SK-N-SH (cell line): ENCODE measurements at regions not wholly inside any gene's neighbourhood (a gene's known extent, or its start where the extent isn't known, plus 50 kb on each side); places are given as distances from the start of the nearest gene placed in this dataset.

Experiments
- CHD2 ChIP-seq: fragments of 150-350 bp; IDR thresholded peaks from 2 replicates; pipeline ENCODE4 v1.6.1; 2018; ENCODE audit warnings: low read length; ENCODE audit not compliant: partially characterized antibody
- CTCF ChIP-seq: fragments of 200-600 bp; sonication (generic); IDR thresholded peaks from 2 replicates; pipeline ENCODE4 v1.6.1; 2017; ENCODE audit warnings: antibody characterized with exemption, mild to moderate bottlenecking, moderate library complexity
- EP300 ChIP-seq, 2 experiments: IDR thresholded peaks; 2 replicates each; pipeline versions ENCODE4 v1.4.0 to v1.6.1; 2012; ENCODE audit warnings: borderline replicate concordance in 1 of 2, low read depth in 1 of 2, low read length in 1 of 2
- JUND ChIP-seq: IDR thresholded peaks from 2 replicates; pipeline ENCODE4 v1.4.0; 2012
- MXI1 ChIP-seq: IDR thresholded peaks from 2 replicates; pipeline ENCODE4 v1.6.1; 2012; ENCODE audit warnings: mild to moderate bottlenecking, low read depth, low read length, improper control_type of control experiment
- POLR2AphosphoS5 ChIP-seq: IDR thresholded peaks from 2 replicates; pipeline ENCODE4 v1.6.1; 2012; ENCODE audit warnings: low read depth, low read length
- REST ChIP-seq: IDR thresholded peaks from 2 replicates; pipeline ENCODE4 v1.6.1; 2012; ENCODE audit warnings: mild to moderate bottlenecking, low read depth, low read length, moderate library complexity
- RXRA ChIP-seq: IDR thresholded peaks from 2 replicates; pipeline ENCODE4 v1.4.0; 2012; ENCODE audit warnings: low read depth, mild to moderate bottlenecking, borderline replicate concordance
- SMC3 ChIP-seq: IDR thresholded peaks from 2 replicates; pipeline ENCODE4 v1.6.1; 2012; ENCODE audit warnings: low read depth, low read length, improper control_type of control experiment
- TAF1 ChIP-seq: IDR thresholded peaks from 2 replicates; pipeline ENCODE4 v1.6.1; 2012; ENCODE audit warnings: low read depth, mild to moderate bottlenecking, low read length, moderate library complexity, borderline replicate concordance
- TCF12 ChIP-seq: IDR thresholded peaks from 2 replicates; pipeline ENCODE4 v1.4.0; 2012
- USF1 ChIP-seq: IDR thresholded peaks from 2 replicates; pipeline ENCODE4 v1.4.0; 2012; ENCODE audit warnings: low read depth, borderline replicate concordance
- YY1 ChIP-seq: IDR thresholded peaks from 2 replicates; pipeline ENCODE4 v1.4.0; 2012; ENCODE audit warnings: low read depth, mild to moderate bottlenecking
- TF ChIP-seq, protein P1 (sequence below): IDR thresholded peaks from 2 replicates; pipeline ENCODE4 v1.4.0; 2012; ENCODE audit warnings: low read depth, borderline replicate concordance

- TF ChIP-seq TCF12 = no peak
- TF ChIP-seq RXRA = no peak
- TF ChIP-seq CTCF = no peak
- TF ChIP-seq EP300 (IDR thresholded peaks at IDR 0.05; ENCODE audit: borderline replicate concordance in 1 of 2, low read depth in 1 of 2, low read length in 1 of 2) = no peak
- no peak for TF ChIP-seq YY1
- TF ChIP-seq, protein P1, sequence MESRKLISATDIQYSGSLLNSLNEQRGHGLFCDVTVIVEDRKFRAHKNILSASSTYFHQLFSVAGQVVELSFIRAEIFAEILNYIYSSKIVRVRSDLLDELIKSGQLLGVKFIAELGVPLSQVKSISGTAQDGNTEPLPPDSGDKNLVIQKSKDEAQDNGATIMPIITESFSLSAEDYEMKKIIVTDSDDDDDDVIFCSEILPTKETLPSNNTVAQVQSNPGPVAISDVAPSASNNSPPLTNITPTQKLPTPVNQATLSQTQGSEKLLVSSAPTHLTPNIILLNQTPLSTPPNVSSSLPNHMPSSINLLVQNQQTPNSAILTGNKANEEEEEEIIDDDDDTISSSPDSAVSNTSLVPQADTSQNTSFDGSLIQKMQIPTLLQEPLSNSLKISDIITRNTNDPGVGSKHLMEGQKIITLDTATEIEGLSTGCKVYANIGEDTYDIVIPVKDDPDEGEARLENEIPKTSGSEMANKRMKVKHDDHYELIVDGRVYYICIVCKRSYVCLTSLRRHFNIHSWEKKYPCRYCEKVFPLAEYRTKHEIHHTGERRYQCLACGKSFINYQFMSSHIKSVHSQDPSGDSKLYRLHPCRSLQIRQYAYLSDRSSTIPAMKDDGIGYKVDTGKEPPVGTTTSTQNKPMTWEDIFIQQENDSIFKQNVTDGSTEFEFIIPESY = no peak
- no peak for TF ChIP-seq SMC3
- no peak for TF ChIP-seq CHD2
- TF ChIP-seq USF1 = no peak
- TF ChIP-seq JUND = no peak
- no peak for TF ChIP-seq TAF1
- no peak for TF ChIP-seq POLR2AphosphoS5
- TF ChIP-seq REST = no peak
- TF ChIP-seq MXI1 = no peak
Observed at GRCh38 chr2:38505779-38506178, 96.9 kb downstream of the HNRNPLL start.
